ENCODE measurements at regions not wholly inside any gene's neighbourhood (a gene's known extent, or its start where the extent isn't known, plus 50 kb on each side); places are given as distances from the start of the nearest gene placed in this dataset.

- ATAC-seq = no peak
- intact Hi-C loops (cut with DNase I, micrococcal nuclease) = no loop called here
Observed at GRCh38 chr20:22438346-22438745, 146.0 kb downstream of the FOXA2 start.

GRCh38 chr20:22437354-22437753, 147.0 kb downstream of the FOXA2 start:
- H3K4me3 ChIP-seq = no peak overlapping the region
- H3K4me1 ChIP-seq (ENCODE audit: low read depth) = no peaks in the 10 kb centered on the region
- H3K36me3 ChIP-seq (ENCODE audit: low read depth) = no peaks in the 10 kb centered on the region
- ATAC-seq = no peak
- intact Hi-C loops (cut with DNase I, micrococcal nuclease) = no loop called here
- no peaks in the 10 kb centered on the region for H3K9me3 ChIP-seq
- no peak for DNase-seq
- TF ChIP-seq CTCF (IDR thresholded peaks at IDR 0.05) = no peak

More at GRCh38 chr20:22438346-22438745, 146.0 kb downstream of the FOXA2 start:
- Histone ChIP-seq H3K9me3 (no peaks in the 10 kb centered on the region), H3K36me3 (ENCODE audit: low read depth) (no peaks in the 10 kb centered on the region), H3K4me1 (ENCODE audit: low read depth) (no peaks in the 10 kb centered on the region), H3K4me3 (no peak overlapping the region)
- no peak for DNase-seq
- no peak for TF ChIP-seq CTCF (IDR thresholded peaks at IDR 0.05)

- intact Hi-C loops (cut with DNase I, micrococcal nuclease) = no loop called here
- Histone ChIP-seq H3K4me1 (ENCODE audit: low read depth) (no peaks in the 10 kb centered on the region), H3K36me3 (ENCODE audit: low read depth) (no peaks in the 10 kb centered on the region), H3K9me3 (no peaks in the 10 kb centered on the region), H3K4me3 (no peak overlapping the region)
- ATAC-seq (no peak), DNase-seq (no peak)
- TF ChIP-seq CTCF (IDR thresholded peaks at IDR 0.05) = no peak
Observed at GRCh38 chr20:22431419-22431818, 153.0 kb downstream of the FOXA2 start.

- DNase-seq (no peak), ATAC-seq (no peak)
- no peak overlapping the region for H3K4me3 ChIP-seq
- intact Hi-C loops (cut with DNase I, micrococcal nuclease) = no loop called here
- H3K4me1 ChIP-seq (ENCODE audit: low read depth) = no peaks in the 10 kb centered on the region
- TF ChIP-seq CTCF (IDR thresholded peaks at IDR 0.05) = no peak
- H3K9me3 ChIP-seq = no peaks in the 10 kb centered on the region
- no peaks in the 10 kb centered on the region for H3K36me3 ChIP-seq (ENCODE audit: low read depth)
Observed at GRCh38 chr20:22430746-22431168, 153.6 kb downstream of the FOXA2 start.

- H3K9me3 ChIP-seq = no peaks in the 10 kb centered on the region
- no peak overlapping the region for H3K4me3 ChIP-seq
- DNase-seq (no peak), ATAC-seq (no peak)
- no peaks in the 10 kb centered on the region for H3K4me1 ChIP-seq (ENCODE audit: low read depth)
- H3K36me3 ChIP-seq (ENCODE audit: low read depth) = no peaks in the 10 kb centered on the region
- TF ChIP-seq CTCF (IDR thresholded peaks at IDR 0.05) = no peak
- intact Hi-C loops (cut with DNase I, micrococcal nuclease) = no loop called here
Observed at GRCh38 chr20:22430154-22430745, 154.1 kb downstream of the FOXA2 start.
